Caco-2 (cell line): ENCODE measurements at regions not wholly inside any gene's neighbourhood (a gene's known extent, or its start where the extent isn't known, plus 50 kb on each side); places are given as distances from the start of the nearest gene placed in this dataset.

Experiments used
- BruUV-seq: library from RNA; stranded (reverse); fragments of 400-500 nt; replicated peaks from 2 replicates; lab custom pipeline; 2021; lab: Mats Ljungman, UMichigan
- CTCF ChIA-PET: fragments of 300-600 bp; sonication (Branson Sonifier 250); formaldehyde crosslinking; loops from one replicate; lab custom pipeline; 2022; ENCODE audit warnings: antibody characterized with exemption; lab: Charles Lee
- POLR2A ChIA-PET: fragments of 300-600 bp; sonication (Branson Sonifier 250); formaldehyde crosslinking; loops from one replicate; lab custom pipeline; 2022; ENCODE audit warnings: antibody characterized with exemption; lab: Charles Lee
- DNase-seq, 2 experiments: peaks; one replicate each; pipeline versions ENCODE4 v3.0.0 to v3.0.0-alpha.2; 2020 to 2022
- H3K27me3 ChIP-seq: replicated peaks from 2 replicates; pipeline ENCODE4 v1.6.0; 2011; ENCODE audit warnings: low read length; ENCODE audit not compliant: control insufficient read depth, insufficient read depth
- H3K36me3 ChIP-seq: 2 replicates; pipeline ENCODE4 v1.5.1; 2011; ENCODE audit warnings: low read length; ENCODE audit not compliant: control insufficient read depth, insufficient read depth
- H3K4me1 ChIP-seq: fragments of 250-450 bp; sonication (Bioruptor Pico); 2 replicates; pipeline ENCODE4 v1.5.1; 2020; ENCODE audit warnings: mild to moderate bottlenecking
- H3K4me3 ChIP-seq: 2 replicates; pipeline ENCODE4 v1.5.1; 2011; ENCODE audit warnings: low read depth, mild to moderate bottlenecking, control low read depth, low read length
- H3K9me3 ChIP-seq: fragments of 250-450 bp; sonication (Bioruptor Pico); 2 replicates; pipeline ENCODE4 v1.5.1; 2020; ENCODE audit warnings: mild to moderate bottlenecking, moderate library complexity
- H3K27ac Mint-ChIP-seq: one replicate; pipeline ENCODE4 v1.8.0; 2022; ENCODE audit warnings: mixed read lengths; ENCODE audit not compliant: unreplicated experiment
- H3K27me3 Mint-ChIP-seq: one replicate; pipeline ENCODE4 v1.8.0; 2022; ENCODE audit warnings: mixed read lengths; ENCODE audit not compliant: insufficient read depth, unreplicated experiment
- H3K36me3 Mint-ChIP-seq: one replicate; pipeline ENCODE4 v1.8.0; 2022; ENCODE audit warnings: mild to moderate bottlenecking, mixed read lengths; ENCODE audit not compliant: insufficient read depth, unreplicated experiment
- H3K4me1 Mint-ChIP-seq: one replicate; pipeline ENCODE4 v1.8.0; 2022; ENCODE audit warnings: low read depth, mixed read lengths; ENCODE audit not compliant: unreplicated experiment
- H3K4me3 Mint-ChIP-seq: one replicate; pipeline ENCODE4 v1.8.0; 2022; ENCODE audit warnings: mild to moderate bottlenecking, moderate library complexity, mixed read lengths; ENCODE audit not compliant: unreplicated experiment
- H3K9me3 Mint-ChIP-seq: one replicate; pipeline ENCODE4 v1.8.0; 2022; ENCODE audit warnings: mixed read lengths; ENCODE audit not compliant: unreplicated experiment
- CTCF ChIP-seq, 2 experiments: fragments of 200-600 bp in 1 of 2; IDR thresholded peaks; 1 replicate in 1 of 2; 2 replicates in 1 of 2; pipeline versions ENCODE4 v1.5.1 to v1.8.0; 2011 to 2022; ENCODE audit warnings: antibody characterized with exemption in 1 of 2, control low read depth in 1 of 2, inconsistent platforms in 1 of 2, low read depth in 1 of 2, low read length in 1 of 2, mild to moderate bottlenecking in 1 of 2, moderate library complexity in 1 of 2; ENCODE audit not compliant: insufficient read depth in 1 of 2, severe bottlenecking in 1 of 2, unreplicated experiment in 1 of 2
- intact Hi-C: fragments of 100-400 bp; cut with micrococcal nuclease; formaldehyde crosslinking; loops from one replicate; pipeline ENCODE4 v1.10.0; 2022; ENCODE audit not compliant: unreplicated experiment

GRCh38 chr9:134514503-134514902, 127.1 kb upstream of the COL5A1 start:
- H3K27me3 ChIP-seq: no peaks in the 10 kb centered on the region
- no peak overlapping the region for H3K4me3 ChIP-seq
- ChIA-PET POLR2A (no interaction called here), CTCF (no interaction called here)
- no peak overlapping the region for H3K27ac Mint-ChIP-seq
- no peaks in the 10 kb centered on the region for H3K4me1 ChIP-seq
- H3K4me3 Mint-ChIP-seq: no peak overlapping the region
- H3K27me3 Mint-ChIP-seq: no peaks in the 10 kb centered on the region
- no peak for TF ChIP-seq CTCF (IDR thresholded peaks at IDR 0.05; ENCODE audit: insufficient read depth in 1 of 2, low read depth in 1 of 2, low read length in 1 of 2, severe bottlenecking in 1 of 2, unreplicated experiment in 1 of 2)
- H3K36me3 Mint-ChIP-seq: no peaks in the 10 kb centered on the region
- 0 out of 2 replicates have a peak, but pooled peaks cover 3% of the 10 kb centered on the region for H3K9me3 ChIP-seq
- intact Hi-C loops: no loop called here
- no peaks in the 10 kb centered on the region for H3K4me1 Mint-ChIP-seq
- DNase-seq: no peak
- no TSS peak for BruUV-seq
- H3K36me3 ChIP-seq: no peaks in the 10 kb centered on the region
- H3K9me3 Mint-ChIP-seq: peaks cover 28% of the 10 kb centered on the region

- Histone ChIP-seq H3K9me3 (0 out of 2 replicates have a peak, but pooled peaks cover 3% of the 10 kb centered on the region), H3K27me3 (no peaks in the 10 kb centered on the region), H3K4me3 (no peak overlapping the region), H3K36me3 (no peaks in the 10 kb centered on the region), H3K4me1 (no peaks in the 10 kb centered on the region)
- no peak for DNase-seq
- no peaks in the 10 kb centered on the region for H3K4me1 Mint-ChIP-seq
- H3K36me3 Mint-ChIP-seq: no peaks in the 10 kb centered on the region
- no peak overlapping the region for H3K4me3 Mint-ChIP-seq
- H3K27me3 Mint-ChIP-seq: no peaks in the 10 kb centered on the region
- ChIA-PET POLR2A (no interaction called here), CTCF (no interaction called here)
- peaks cover 28% of the 10 kb centered on the region for H3K9me3 Mint-ChIP-seq
- intact Hi-C loops: no loop called here
- no peak for TF ChIP-seq CTCF (IDR thresholded peaks at IDR 0.05; ENCODE audit: insufficient read depth in 1 of 2, low read depth in 1 of 2, low read length in 1 of 2, severe bottlenecking in 1 of 2, unreplicated experiment in 1 of 2)
- no peak overlapping the region for H3K27ac Mint-ChIP-seq
- no TSS peak for BruUV-seq
These were observed 126.4 kb upstream of the COL5A1 start for GRCh38 chr9:134515026-134515821.

DNA sequence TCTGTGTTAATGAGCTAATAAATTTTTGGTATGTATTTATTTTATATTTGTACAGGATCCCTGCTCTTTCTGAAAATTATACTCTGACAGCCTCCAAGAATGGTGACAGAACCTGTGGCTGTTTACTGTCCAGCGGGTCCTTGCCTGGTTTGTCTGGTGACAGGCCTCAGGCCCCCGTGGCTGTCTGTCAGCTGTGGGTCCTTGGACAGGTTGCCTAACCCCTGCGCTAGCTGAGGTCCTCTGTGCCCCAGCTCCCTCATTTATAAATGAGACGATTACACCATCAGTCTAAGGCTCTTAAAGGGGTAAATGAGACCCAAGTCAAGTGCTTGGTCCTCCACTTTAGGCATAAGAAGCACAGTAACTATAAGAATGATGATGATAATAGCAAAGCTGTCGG, 125.1 kb upstream of the COL5A1 start:
- Histone ChIP-seq H3K27me3 (no peaks in the 10 kb centered on the region), H3K9me3 (peaks cover 8% of the 10 kb centered on the region; the same call in 1 of the 2 replicates), H3K36me3 (no peaks in the 10 kb centered on the region), H3K4me1 (no peaks in the 10 kb centered on the region), H3K4me3 (no peak overlapping the region)
- no peak for TF ChIP-seq CTCF (IDR thresholded peaks at IDR 0.05; ENCODE audit: insufficient read depth in 1 of 2, low read depth in 1 of 2, low read length in 1 of 2, severe bottlenecking in 1 of 2, unreplicated experiment in 1 of 2)
- POLR2A ChIA-PET: no interaction called here
- no peak for DNase-seq
- Mint-ChIP-seq H3K36me3 (no peaks in the 10 kb centered on the region), H3K4me1 (no peaks in the 10 kb centered on the region), H3K27me3 (no peaks in the 10 kb centered on the region), H3K9me3 (peaks cover 28% of the 10 kb centered on the region), H3K4me3 (no peak overlapping the region), H3K27ac (no peak overlapping the region)
- CTCF ChIA-PET: no interaction called here
- intact Hi-C loops: no loop called here
- no TSS peak for BruUV-seq
